H1 (cell line): ENCODE measurements at regions not wholly inside any gene's neighbourhood (a gene's known extent, or its start where the extent isn't known, plus 50 kb on each side); places are given as distances from the start of the nearest gene placed in this dataset.

ENCODE experiments used
- CTCF ChIA-PET: fragments of 300-600 bp; sonication (Branson Sonifier 250); formaldehyde crosslinking; loops from one replicate; lab custom pipeline; 2021; ENCODE audit not compliant: partially characterized antibody; lab: Charles Lee
- POLR2A ChIA-PET: fragments of 300-600 bp; sonication (Branson Sonifier 250); formaldehyde crosslinking; loops from one replicate; lab custom pipeline; 2021; ENCODE audit warnings: inconsistent platforms; ENCODE audit not compliant: partially characterized antibody; lab: Charles Lee
- DNase-seq, 2 experiments: peaks; one replicate each; pipeline versions ENCODE4 v3.0.0 to v3.0.0-alpha.2; 2010 to 2022; ENCODE audit warnings: low spot score in 2 of 2, low read depth in 1 of 2, mixed read lengths in 1 of 2
- FAIRE-seq: peaks from 2 replicates; lab custom pipeline; 2011; peaks lifted over from hg19 to GRCh38; lab: Jason Lieb, UNC
- H2AFZ ChIP-seq: 2 replicates; pipeline ENCODE4 v1.8.1; 2012; ENCODE audit warnings: low read length, inconsistent platforms
- H2AK5ac ChIP-seq: 2 replicates; pipeline ENCODE4 v1.6.1; 2013; ENCODE audit warnings: low read depth, low read length
- H2BK120ac ChIP-seq: replicated peaks from 2 replicates; pipeline ENCODE3; 2013; ENCODE audit warnings: low read depth, low read length, inconsistent platforms
- H2BK12ac ChIP-seq: 2 replicates; pipeline ENCODE4 v1.6.1; 2013; ENCODE audit warnings: low read depth, low read length
- H2BK15ac ChIP-seq: 2 replicates; pipeline ENCODE4 v1.6.1; 2013; ENCODE audit warnings: low read length
- H2BK20ac ChIP-seq: 2 replicates; pipeline ENCODE4 v1.6.1; 2013; ENCODE audit warnings: low read length
- H2BK5ac ChIP-seq: 2 replicates; pipeline ENCODE4 v1.6.1; 2013; ENCODE audit warnings: low read depth, low read length
- H3K14ac ChIP-seq: 2 replicates; pipeline ENCODE4 v1.6.1; 2013; ENCODE audit warnings: inconsistent platforms; ENCODE audit not compliant: insufficient read length
- H3K18ac ChIP-seq: 2 replicates; pipeline ENCODE4 v1.6.1; 2013; ENCODE audit warnings: low read length; ENCODE audit errors: extremely low read depth
- H3K23ac ChIP-seq: 2 replicates; pipeline ENCODE4 v1.6.1; 2013; ENCODE audit warnings: inconsistent platforms; ENCODE audit not compliant: insufficient read length
- H3K23me2 ChIP-seq: 2 replicates; pipeline ENCODE4 v1.6.1; 2013; ENCODE audit warnings: low read depth, low read length
- H3K27ac ChIP-seq: 2 replicates; pipeline ENCODE4 v1.6.1; 2011; ENCODE audit warnings: low read depth, low read length, inconsistent platforms
- H3K27me3 ChIP-seq, 4 experiments: replicated peaks in 1 of 4; 1 replicate in 1 of 4; 2 replicates in 3 of 4; pipeline versions ENCODE4 v1.6.1 to v1.8.1; 2011 to 2013; ENCODE audit warnings: low read length in 3 of 4, mild to moderate bottlenecking in 3 of 4, inconsistent platforms in 2 of 4, mixed read lengths in 2 of 4, moderate library complexity in 1 of 4; ENCODE audit not compliant: control insufficient read depth in 3 of 4, insufficient read depth in 3 of 4; ENCODE audit errors: extremely low read depth in 1 of 4
- H3K36me3 ChIP-seq, 4 experiments: 2 replicates each; pipeline versions ENCODE4 v1.6.1 to v1.8.1; 2011 to 2013; ENCODE audit warnings: mild to moderate bottlenecking in 4 of 4, low read length in 3 of 4, moderate library complexity in 2 of 4, control low read depth in 1 of 4, inconsistent platforms in 1 of 4; ENCODE audit not compliant: insufficient read depth in 4 of 4, control insufficient read depth in 2 of 4
- H3K4ac ChIP-seq: replicated peaks from 2 replicates; pipeline ENCODE3; 2013; ENCODE audit warnings: low read length, low read depth, mixed read lengths, inconsistent platforms; ENCODE audit not compliant: insufficient read length
- H3K4me1 ChIP-seq, 4 experiments: replicated peaks in 1 of 4; 1 replicate in 1 of 4; 2 replicates in 3 of 4; pipeline versions ENCODE4 v1.6.1 to v1.8.1; 2011 to 2013; ENCODE audit warnings: low read length in 3 of 4, inconsistent platforms in 2 of 4, mixed read lengths in 1 of 4; ENCODE audit not compliant: insufficient read depth in 4 of 4, control insufficient read depth in 3 of 4
- H3K4me2 ChIP-seq, 2 experiments: 2 replicates each; pipeline versions ENCODE4 v1.6.1 to v1.8.1; 2011 to 2013; ENCODE audit warnings: low read depth in 2 of 2, low read length in 2 of 2, control low read depth in 1 of 2, inconsistent platforms in 1 of 2, mild to moderate bottlenecking in 1 of 2; ENCODE audit not compliant: insufficient read depth in 1 of 2
- H3K4me3 ChIP-seq, 4 experiments: fragments of 200-600, 300-600 bp in 1 of 4; sonication (generic), shearing (Covaris generic), sonication (Bioruptor Twin) in 1 of 4; 2 replicates each; pipeline versions ENCODE4 v1.5.1 to v1.8.1; 2011 to 2016; ENCODE audit warnings: low read length in 4 of 4, low read depth in 3 of 4, control low read depth in 2 of 4, inconsistent platforms in 2 of 4, mild to moderate bottlenecking in 2 of 4, mixed read lengths in 1 of 4, moderate library complexity in 1 of 4; ENCODE audit not compliant: insufficient read depth in 2 of 4; ENCODE audit errors: extremely low read depth in 1 of 4
- H3K56ac ChIP-seq: replicated peaks from 2 replicates; pipeline ENCODE3; 2013; ENCODE audit warnings: low read depth, mild to moderate bottlenecking, mixed read lengths, low read length, inconsistent platforms; ENCODE audit not compliant: insufficient read length
- H3K79me1 ChIP-seq: 2 replicates; pipeline ENCODE4 v1.6.1; 2013; ENCODE audit warnings: low read depth, low read length, control low read depth
- H3K79me2 ChIP-seq, 2 experiments: 2 replicates each; pipeline versions ENCODE4 v1.6.1 to v1.8.1; 2012 to 2013; ENCODE audit warnings: low read length in 2 of 2, mild to moderate bottlenecking in 2 of 2, inconsistent platforms in 1 of 2; ENCODE audit not compliant: insufficient read depth in 2 of 2, control insufficient read depth in 1 of 2
- H3K9ac ChIP-seq, 4 experiments: replicated peaks in 1 of 4; 1 replicate in 1 of 4; 2 replicates in 3 of 4; pipeline versions ENCODE4 v1.6.1 to v1.8.1; 2011 to 2013; ENCODE audit warnings: low read depth in 3 of 4, low read length in 3 of 4, control low read depth in 2 of 4, mild to moderate bottlenecking in 2 of 4, moderate library complexity in 2 of 4, inconsistent platforms in 1 of 4; ENCODE audit errors: extremely low read depth in 1 of 4
- H3K9me3 ChIP-seq, 2 experiments: 2 replicates each; pipeline versions ENCODE4 v1.6.1 to v1.8.1; 2012 to 2013; ENCODE audit warnings: mild to moderate bottlenecking in 2 of 2, moderate library complexity in 2 of 2, control low read depth in 1 of 2, inconsistent platforms in 1 of 2, low read depth in 1 of 2, low read length in 1 of 2, mixed read lengths in 1 of 2; ENCODE audit not compliant: insufficient read depth in 2 of 2
- H4K20me1 ChIP-seq, 2 experiments: replicated peaks in 1 of 2; 2 replicates each; pipeline versions ENCODE3 to v1.8.1; 2011 to 2013; ENCODE audit warnings: inconsistent platforms in 2 of 2, low read length in 2 of 2, mild to moderate bottlenecking in 1 of 2; ENCODE audit not compliant: insufficient read depth in 2 of 2, control insufficient read depth in 1 of 2
- H4K5ac ChIP-seq: 2 replicates; pipeline ENCODE4 v1.6.1; 2013; ENCODE audit warnings: low read length, low read depth, mixed read lengths, inconsistent platforms; ENCODE audit not compliant: insufficient read length
- H4K8ac ChIP-seq: 2 replicates; pipeline ENCODE4 v1.8.0; 2013; ENCODE audit warnings: mild to moderate bottlenecking, moderate library complexity, low read length, inconsistent platforms; ENCODE audit not compliant: insufficient read depth; ENCODE audit errors: extremely low read depth
- H4K91ac ChIP-seq: replicated peaks from 2 replicates; pipeline ENCODE3; 2013; ENCODE audit warnings: low read length, mixed read lengths, inconsistent platforms; ENCODE audit not compliant: insufficient read length
- EGR1 ChIP-seq: IDR thresholded peaks from 2 replicates; pipeline ENCODE4 v1.6.1; 2011; ENCODE audit warnings: low read depth, low read length, borderline replicate concordance
- FOSL1 ChIP-seq: IDR thresholded peaks from 2 replicates; pipeline ENCODE4 v1.6.1; 2011; ENCODE audit warnings: mild to moderate bottlenecking, low read depth, low read length, moderate library complexity; ENCODE audit not compliant: insufficient read depth
- JUND ChIP-seq: IDR thresholded peaks from 2 replicates; pipeline ENCODE4 v1.6.1; 2011; ENCODE audit warnings: mild to moderate bottlenecking, improper control_type of control experiment, low read length
- KDM4A ChIP-seq: IDR thresholded peaks from one replicate; pipeline ENCODE4 v1.7.1; 2012; ENCODE audit warnings: low read depth, mild to moderate bottlenecking, moderate library complexity, low read length, inconsistent platforms; ENCODE audit not compliant: severe bottlenecking
- KDM5A ChIP-seq: fragments of 200-600 bp; IDR thresholded peaks from 2 replicates; pipeline ENCODE4 v1.7.1; 2012; ENCODE audit warnings: mild to moderate bottlenecking, low read length, inconsistent platforms, mixed read lengths
- RAD21 ChIP-seq, 2 experiments: IDR thresholded peaks in 1 of 2; conservative IDR thresholded peaks in 1 of 2; 2 replicates each; pipeline ENCODE4 v1.6.1; 2011; ENCODE audit warnings: low read depth in 2 of 2, low read length in 2 of 2, improper control_type of control experiment in 1 of 2, inconsistent platforms in 1 of 2, mild to moderate bottlenecking in 1 of 2, moderate library complexity in 1 of 2
- RBBP5 ChIP-seq: IDR thresholded peaks from 2 replicates; pipeline ENCODE4 v1.7.1; 2012; ENCODE audit warnings: low read depth, mild to moderate bottlenecking, inconsistent platforms, low read length, moderate library complexity, borderline replicate concordance
- SP4 ChIP-seq: IDR thresholded peaks from 2 replicates; pipeline ENCODE4 v1.6.1; 2012; ENCODE audit warnings: low read length, inconsistent platforms
- ZNF274 ChIP-seq: IDR thresholded peaks from 2 replicates; pipeline ENCODE4 v1.7.0; 2012; ENCODE audit warnings: low read length, borderline replicate concordance; ENCODE audit errors: extremely low read depth
- WGBS, 2 experiments: shearing (Covaris generic) in 1 of 2; methylation state at CpG; one replicate each; pipeline versions ENCODE4 v1.1.6 to v1.1.7; 2013 to 2015; ENCODE audit warnings: low lambda C conversion rate in 2 of 2, mixed read lengths in 2 of 2, inconsistent platforms in 1 of 2, low coverage in 1 of 2, missing lambda C conversion rate in 1 of 2; ENCODE audit not compliant: insufficient replicate concordance in 2 of 2, insufficient coverage in 1 of 2, insufficient read length in 1 of 2; ENCODE audit errors: extremely low coverage in 1 of 2, missing lambda C conversion rate in 1 of 2; 5-methylcytosine and 5-hydroxymethylcytosine counted together

GRCh38 chr12:65769880-65770279, 54.4 kb upstream of the HMGA2 start:
- Histone ChIP-seq H4K8ac (no peak overlapping the region), H3K79me2 (no peaks in the 10 kb centered on the region), H3K4ac (no peak overlapping the region), H3K79me1 (no peaks in the 10 kb centered on the region), H3K36me3 (no peaks in the 10 kb centered on the region), H2BK5ac (no peak overlapping the region), H3K23ac (no peak overlapping the region), H3K23me2 (no peaks in the 10 kb centered on the region; the same call in 1 of the 2 replicates), H2BK120ac (no peak overlapping the region), H2AFZ (no peak overlapping the region), H3K4me1 (no peaks in the 10 kb centered on the region), H2BK12ac (no peak overlapping the region), H2AK5ac (no peak overlapping the region), H3K4me3 (no peak overlapping the region), H2BK20ac (no peak overlapping the region), H3K4me2 (no peak overlapping the region), H4K5ac (no peak overlapping the region), H3K14ac (no peak overlapping the region), H3K9ac (no peak overlapping the region), H3K9me3 (no peaks in the 10 kb centered on the region), H4K91ac (no peak overlapping the region), H3K27me3 (no peaks in the 10 kb centered on the region), H3K56ac (no peak overlapping the region), H4K20me1 (no peaks in the 10 kb centered on the region), H3K27ac (no peak overlapping the region), H3K18ac (no peak overlapping the region), H2BK15ac (no peak overlapping the region)
- FAIRE-seq = no peak
- ChIA-PET POLR2A (interaction anchor here (1.7 kb wide), 1 partner anchor 9 kb away, joined by 9 read pairs; no protein-coding TSS in a partner anchor), CTCF (interaction anchor here (0.9 to 2.0 kb wide), 4 partner anchors 10 to 48 kb away, joined by 3 to 6 read pairs (median 3); no protein-coding TSS in a partner anchor)
- TF ChIP-seq SP4 (no peak), RBBP5 (no peak), JUND (no peak), KDM5A (no peak), RAD21 (IDR thresholded peaks at IDR 0.05 in 1 of 2, conservative IDR thresholded peaks at IDR 0.05 in 1 of 2; ENCODE audit: low read depth in 2 of 2, low read length in 2 of 2) (no peak), EGR1 (no peak), KDM4A (no peak), FOSL1 (no peak), ZNF274 (no peak)
- 93% methylated on average over 6 of the region's 6 CpGs; no CpG with 5 or more reads in 1 of the 2 experiments for WGBS, 2 experiments
- no peak for DNase-seq
